Spinal cord (tissue), 9 donors: ENCODE measurements at regions not wholly inside any gene's neighbourhood (a gene's known extent, or its start where the extent isn't known, plus 50 kb on each side); places are given as distances from the start of the nearest gene placed in this dataset.

Source experiments
- DNase-seq, 6 donors: peaks; one replicate each; pipeline versions ENCODE4 v3.0.0 to v3.0.0-alpha.2; 2013 to 2015; ENCODE audit warnings: low spot score in 6 of 6, low read depth in 4 of 6
- H3K27ac ChIP-seq: one replicate; pipeline ENCODE4 v1.5.1; 2013; ENCODE audit warnings: low read depth, low read length, control low read depth
- H3K27me3 ChIP-seq: one replicate; pipeline ENCODE4 v1.6.1; 2013; ENCODE audit warnings: low read length; ENCODE audit not compliant: control insufficient read depth, insufficient read depth
- H3K36me3 ChIP-seq: one replicate; pipeline ENCODE4 v1.6.1; 2013; ENCODE audit warnings: low read length; ENCODE audit not compliant: control insufficient read depth, insufficient read depth
- H3K4me1 ChIP-seq: one replicate; pipeline ENCODE4 v1.6.1; 2013; ENCODE audit warnings: low read length; ENCODE audit not compliant: control insufficient read depth, insufficient read depth
- H3K4me3 ChIP-seq: one replicate; pipeline ENCODE4 v1.5.1; 2013; ENCODE audit warnings: low read depth, low read length, control low read depth
- H3K9me3 ChIP-seq: one replicate; pipeline ENCODE4 v1.6.1; 2013; ENCODE audit warnings: low read length; ENCODE audit not compliant: control insufficient read depth, insufficient read depth
- WGBS: methylation state at CpG from one replicate; pipeline ENCODE4 v1.1.5; 2013; ENCODE audit warnings: missing lambda C conversion rate; ENCODE audit not compliant: insufficient coverage; 5-methylcytosine and 5-hydroxymethylcytosine counted together
- donor health status: healthy.

GRCh38 chr9:134992755-134993124 lies 75.0 kb upstream of the FCN1 start:
- H3K9me3 ChIP-seq = no peaks in the 10 kb centered on the region
- peaks cover 13% of the 10 kb centered on the region for H3K4me1 ChIP-seq
- H3K27ac ChIP-seq = no peak overlapping the region
- no peak overlapping the region for H3K4me3 ChIP-seq
- H3K27me3 ChIP-seq = no peaks in the 10 kb centered on the region
- DNase-seq = peak in 1 of 6 donors; percentile 22
- H3K36me3 ChIP-seq = no peaks in the 10 kb centered on the region
- 72% methylated on average over 22 of the region's 22 CpGs for WGBS

DNA sequence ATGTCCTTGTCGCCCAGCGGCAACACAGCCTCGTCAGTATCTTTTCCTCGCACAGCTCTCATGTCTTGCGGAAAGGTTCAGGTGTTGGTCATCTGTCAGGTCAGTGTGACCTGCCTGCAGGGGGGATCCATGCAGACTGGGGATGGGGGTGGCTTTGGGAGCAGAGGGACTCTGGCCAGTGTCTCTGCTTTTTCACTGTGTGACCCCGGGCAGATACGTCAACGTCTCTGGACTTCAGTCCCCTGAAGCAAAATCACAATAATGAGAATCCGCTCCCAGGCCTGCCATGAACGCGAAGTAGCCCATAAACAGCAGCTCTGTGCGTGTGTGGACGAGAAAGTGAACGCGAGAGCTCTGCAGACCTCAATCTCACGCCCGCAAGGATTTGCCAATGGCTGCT lies 75.7 kb upstream of the FCN1 start:
- no peak for DNase-seq
- peaks cover 13% of the 10 kb centered on the region for H3K4me1 ChIP-seq
- no peaks in the 10 kb centered on the region for H3K27me3 ChIP-seq
- H3K27ac ChIP-seq = no peak overlapping the region
- 58% methylated on average over 16 of the region's 17 CpGs for WGBS
- H3K9me3 ChIP-seq = no peaks in the 10 kb centered on the region
- H3K36me3 ChIP-seq = no peaks in the 10 kb centered on the region
- no peak overlapping the region for H3K4me3 ChIP-seq

GRCh38 chr9:134993996-134994720 lies 76.4 kb upstream of the FCN1 start:
- WGBS = 83% methylated on average over 11 of the region's 15 CpGs
- Histone ChIP-seq H3K27me3 (no peaks in the 10 kb centered on the region), H3K27ac (no peak overlapping the region), H3K9me3 (no peaks in the 10 kb centered on the region), H3K4me1 (peaks cover 13% of the 10 kb centered on the region), H3K36me3 (no peaks in the 10 kb centered on the region), H3K4me3 (no peak overlapping the region)
- DNase-seq = no peak

- no peak for DNase-seq
These were observed 77.4 kb upstream of the FCN1 start for GRCh38 chr9:134994926-134995791.

DNA sequence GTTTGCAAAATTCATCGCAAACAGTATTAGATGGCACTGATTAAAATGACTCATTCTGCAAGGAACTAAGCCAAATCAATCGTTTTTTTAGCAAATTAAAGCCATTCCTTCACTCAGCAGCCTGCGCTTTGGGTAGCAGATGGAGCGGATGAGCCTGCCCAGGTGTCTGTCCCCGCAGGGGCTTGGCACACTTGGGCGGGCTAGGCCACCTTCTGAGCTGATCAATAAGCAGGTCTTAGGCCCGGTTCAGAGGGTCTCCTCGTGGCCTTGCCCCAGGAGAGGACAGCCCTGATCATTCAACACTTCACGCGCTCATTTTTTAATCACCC lies 78.0 kb upstream of the FCN1 start:
- peaks cover 8% of the 10 kb centered on the region for H3K9me3 ChIP-seq
- peaks cover 13% of the 10 kb centered on the region for H3K4me1 ChIP-seq
- H3K27me3 ChIP-seq = no peaks in the 10 kb centered on the region
- DNase-seq = peak in 1 of 6 donors; percentile 21
- H3K36me3 ChIP-seq = no peaks in the 10 kb centered on the region
- 70% methylated on average over 8 of the region's 10 CpGs for WGBS
- H3K27ac ChIP-seq = no peak overlapping the region
- no peak overlapping the region for H3K4me3 ChIP-seq

More at GRCh38 chr9:134994926-134995791, 77.4 kb upstream of the FCN1 start:
- Histone ChIP-seq H3K4me1 (peaks cover 13% of the 10 kb centered on the region), H3K27me3 (no peaks in the 10 kb centered on the region), H3K9me3 (peaks cover 4% of the 10 kb centered on the region), H3K36me3 (no peaks in the 10 kb centered on the region), H3K4me3 (no peak overlapping the region), H3K27ac (no peak overlapping the region)
- 89% methylated on average over 19 of the region's 19 CpGs for WGBS

- Histone ChIP-seq H3K4me3 (no peak overlapping the region), H3K9me3 (peaks cover 14% of the 10 kb centered on the region), H3K4me1 (peaks cover 13% of the 10 kb centered on the region), H3K27ac (no peak overlapping the region), H3K36me3 (no peaks in the 10 kb centered on the region), H3K27me3 (no peaks in the 10 kb centered on the region)
- no peak for DNase-seq
- 88% methylated on average over 24 of the region's 24 CpGs for WGBS
These were observed 79.1 kb upstream of the FCN1 start for GRCh38 chr9:134996591-134997530.

DNA sequence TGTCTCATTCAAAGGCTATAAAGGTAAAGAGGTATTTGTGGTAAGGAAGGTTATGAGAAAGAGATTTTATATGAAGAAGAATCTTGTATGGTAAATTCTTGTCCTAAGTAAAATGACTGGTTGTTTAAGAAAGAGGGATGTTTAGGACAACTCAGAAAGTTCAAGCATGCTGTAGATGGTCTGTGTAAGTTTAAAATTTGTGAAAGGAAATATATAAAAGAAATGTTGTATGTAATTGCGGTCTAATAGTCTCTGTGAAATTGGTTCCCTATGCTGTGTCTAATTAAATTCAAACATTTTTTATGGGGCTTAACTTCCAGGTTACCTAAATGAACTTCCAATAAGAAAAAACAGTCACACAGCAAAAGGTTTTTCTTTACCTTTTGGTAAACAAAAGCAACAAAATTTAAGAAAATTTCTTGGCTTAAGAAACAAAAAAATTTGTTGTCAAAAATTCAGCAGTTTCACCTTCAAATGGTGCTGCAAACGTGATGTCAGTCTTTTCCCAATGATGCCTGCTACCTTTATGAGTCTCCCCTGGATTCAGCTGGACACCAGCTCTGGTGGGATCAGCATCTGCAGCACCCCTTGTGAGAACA lies 83.0 kb upstream of the FCN1 start:
- Histone ChIP-seq H3K27ac (no peak overlapping the region), H3K27me3 (no peaks in the 10 kb centered on the region), H3K36me3 (no peaks in the 10 kb centered on the region), H3K4me1 (no peaks in the 10 kb centered on the region), H3K4me3 (no peak overlapping the region), H3K9me3 (peaks cover 14% of the 10 kb centered on the region)
- no peak for DNase-seq
- WGBS = 27% methylated on average over 1 of the region's 2 CpGs

- Histone ChIP-seq H3K9me3 (peaks cover 14% of the 10 kb centered on the region), H3K4me3 (no peak overlapping the region), H3K4me1 (no peaks in the 10 kb centered on the region), H3K27ac (no peak overlapping the region), H3K27me3 (no peaks in the 10 kb centered on the region), H3K36me3 (no peaks in the 10 kb centered on the region)
- DNase-seq = no peak
- 77% methylated on average over 2 of the region's 2 CpGs for WGBS
These were observed 83.8 kb upstream of the FCN1 start for GRCh38 chr9:135001526-135001925.

DNA sequence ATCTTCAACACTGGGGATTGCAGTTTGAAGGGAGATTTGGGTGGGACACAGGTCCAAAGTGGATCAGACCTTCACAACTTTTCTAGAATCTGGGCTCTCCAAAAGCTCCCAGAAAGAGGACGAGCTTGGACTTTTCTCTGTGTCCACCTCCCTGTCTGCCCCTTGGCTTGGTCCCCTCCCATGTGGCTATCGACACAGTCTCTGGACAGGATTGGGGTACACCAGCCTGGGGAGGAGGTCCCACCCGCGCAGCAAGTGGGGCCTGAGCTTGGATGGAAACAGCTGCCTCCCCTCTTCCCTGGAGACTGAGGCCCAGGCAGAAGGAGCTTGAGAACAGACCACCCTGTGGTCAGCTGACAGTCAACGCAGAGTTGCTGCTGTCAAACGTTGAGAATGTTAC lies 84.6 kb upstream of the FCN1 start:
- Histone ChIP-seq H3K27ac (no peak overlapping the region), H3K36me3 (no peaks in the 10 kb centered on the region), H3K27me3 (no peaks in the 10 kb centered on the region), H3K4me1 (no peaks in the 10 kb centered on the region), H3K9me3 (peaks cover 14% of the 10 kb centered on the region), H3K4me3 (no peak overlapping the region)
- WGBS = 90% methylated on average over 4 of the region's 6 CpGs
- no peak for DNase-seq
